Stomach (tissue), 4 donors: ENCODE measurements at regions not wholly inside any gene's neighbourhood (a gene's known extent, or its start where the extent isn't known, plus 50 kb on each side); places are given as distances from the start of the nearest gene placed in this dataset.

Experiments
- POLR2A ChIP-seq, 4 donors: fragments of 450-650 bp; IDR thresholded peaks; one replicate each; pipeline ENCODE4 v1.6.1; 2016; ENCODE audit warnings: antibody characterized with exemption in 4 of 4, control low read depth in 2 of 4, mild to moderate bottlenecking in 1 of 4, moderate library complexity in 1 of 4
- POLR2AphosphoS5 ChIP-seq, 3 donors: sonication (generic); formaldehyde crosslinking; IDR thresholded peaks; one replicate each; pipeline ENCODE4 v1.6.1; 2016; ENCODE audit warnings: antibody characterized with exemption in 3 of 3
- TF ChIP-seq, protein P1 (sequence below), 7 experiments: fragments of 450-650 bp in 4 of 7; fragments of 200-600 bp in 3 of 7; sonication (generic) in 3 of 7; IDR thresholded peaks; one replicate each; pipeline ENCODE4 v1.5.1; 2016 to 2019; ENCODE audit warnings: antibody characterized with exemption in 7 of 7, control low read depth in 2 of 7, mild to moderate bottlenecking in 1 of 7

DNA sequence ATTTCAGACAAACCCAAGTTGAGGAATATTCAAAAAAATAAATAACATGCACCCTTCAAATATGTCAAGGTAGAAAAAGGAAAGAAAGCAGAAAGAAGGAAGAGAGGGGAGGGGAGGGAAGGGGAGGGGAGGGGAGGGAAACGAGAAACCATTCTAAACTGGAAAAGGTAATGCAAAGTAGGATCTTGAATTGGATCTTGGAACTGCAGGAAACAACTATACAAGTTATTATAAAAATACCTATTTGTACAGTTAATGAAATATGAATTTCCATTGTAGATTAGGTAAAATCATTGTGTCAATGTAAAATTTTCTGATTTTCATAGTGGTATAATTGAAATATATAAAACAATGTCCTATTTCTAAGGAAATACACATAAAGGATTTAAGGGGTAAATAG, 668.4 kb downstream of the FAT4 start:
- TF ChIP-seq POLR2AphosphoS5 (IDR thresholded peaks at IDR 0.05) = no peak
- no peak for TF ChIP-seq POLR2A (IDR thresholded peaks at IDR 0.05)
- TF ChIP-seq, protein P1, sequence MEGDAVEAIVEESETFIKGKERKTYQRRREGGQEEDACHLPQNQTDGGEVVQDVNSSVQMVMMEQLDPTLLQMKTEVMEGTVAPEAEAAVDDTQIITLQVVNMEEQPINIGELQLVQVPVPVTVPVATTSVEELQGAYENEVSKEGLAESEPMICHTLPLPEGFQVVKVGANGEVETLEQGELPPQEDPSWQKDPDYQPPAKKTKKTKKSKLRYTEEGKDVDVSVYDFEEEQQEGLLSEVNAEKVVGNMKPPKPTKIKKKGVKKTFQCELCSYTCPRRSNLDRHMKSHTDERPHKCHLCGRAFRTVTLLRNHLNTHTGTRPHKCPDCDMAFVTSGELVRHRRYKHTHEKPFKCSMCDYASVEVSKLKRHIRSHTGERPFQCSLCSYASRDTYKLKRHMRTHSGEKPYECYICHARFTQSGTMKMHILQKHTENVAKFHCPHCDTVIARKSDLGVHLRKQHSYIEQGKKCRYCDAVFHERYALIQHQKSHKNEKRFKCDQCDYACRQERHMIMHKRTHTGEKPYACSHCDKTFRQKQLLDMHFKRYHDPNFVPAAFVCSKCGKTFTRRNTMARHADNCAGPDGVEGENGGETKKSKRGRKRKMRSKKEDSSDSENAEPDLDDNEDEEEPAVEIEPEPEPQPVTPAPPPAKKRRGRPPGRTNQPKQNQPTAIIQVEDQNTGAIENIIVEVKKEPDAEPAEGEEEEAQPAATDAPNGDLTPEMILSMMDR (IDR thresholded peaks at IDR 0.05) = no peak
